ENCODE measurements at regions not wholly inside any gene's neighbourhood (a gene's known extent, or its start where the extent isn't known, plus 50 kb on each side); places are given as distances from the start of the nearest gene placed in this dataset.

- intact Hi-C loops (cut with DNase I) = no loop called here
- no peak for DNase-seq (ENCODE audit: low spot score)
These were observed 163.0 kb upstream of the PELI2 start for GRCh38 chr14:55955175-55955574.

GRCh38 chr14:55957950-55958349, 160.3 kb upstream of the PELI2 start:
- DNase-seq (ENCODE audit: low spot score) = no peak
- intact Hi-C loops (cut with DNase I) = no loop called here

GRCh38 chr14:55963295-55963694, 154.9 kb upstream of the PELI2 start:
- no peak for DNase-seq (ENCODE audit: low spot score)
- intact Hi-C loops (cut with DNase I) = no loop called here

- intact Hi-C loops (cut with DNase I) = no loop called here
These were observed 154.1 kb upstream of the PELI2 start for GRCh38 chr14:55964091-55964490.

GRCh38 chr14:55964821-55965220, 153.4 kb upstream of the PELI2 start:
- DNase-seq (ENCODE audit: low spot score) = no peak
- intact Hi-C loops (cut with DNase I) = no loop called here

More at GRCh38 chr14:55964091-55964490, 154.1 kb upstream of the PELI2 start:
- no peak for DNase-seq (ENCODE audit: low spot score)

- intact Hi-C loops (cut with DNase I) = no loop called here
- DNase-seq (ENCODE audit: low spot score) = no peak
These were observed 152.4 kb upstream of the PELI2 start for GRCh38 chr14:55965851-55966250.

- intact Hi-C loops (cut with DNase I) = no loop called here
- no peak for DNase-seq (ENCODE audit: low spot score)
These were observed 149.5 kb upstream of the PELI2 start for GRCh38 chr14:55968741-55969140.

GRCh38 chr14:55973285-55973800, 144.9 kb upstream of the PELI2 start:
- intact Hi-C loops (cut with DNase I) = no loop called here
- DNase-seq (ENCODE audit: low spot score) = no peak

- no peak for DNase-seq (ENCODE audit: low spot score)
- intact Hi-C loops (cut with DNase I) = no loop called here
These were observed 144.1 kb upstream of the PELI2 start for GRCh38 chr14:55973911-55974630.

- DNase-seq (ENCODE audit: low spot score) = no peak
- intact Hi-C loops (cut with DNase I) = no loop called here
These were observed 142.8 kb upstream of the PELI2 start for GRCh38 chr14:55975281-55975910.

GRCh38 chr14:55976219-55976618, 142.0 kb upstream of the PELI2 start:
- intact Hi-C loops (cut with DNase I) = no loop called here
- no peak for DNase-seq (ENCODE audit: low spot score)

- intact Hi-C loops (cut with DNase I) = no loop called here
- no peak for DNase-seq (ENCODE audit: low spot score)
These were observed 141.6 kb upstream of the PELI2 start for GRCh38 chr14:55976655-55977054.

GRCh38 chr14:55977392-55978150, 140.6 kb upstream of the PELI2 start:
- no peak for DNase-seq (ENCODE audit: low spot score)
- intact Hi-C loops (cut with DNase I) = no loop called here

- intact Hi-C loops (cut with DNase I) = no loop called here
- no peak for DNase-seq (ENCODE audit: low spot score)
These were observed 139.1 kb upstream of the PELI2 start for GRCh38 chr14:55979096-55979495.

GRCh38 chr14:55979781-55980180, 138.4 kb upstream of the PELI2 start:
- no peak for DNase-seq (ENCODE audit: low spot score)
- intact Hi-C loops (cut with DNase I) = no loop called here

GRCh38 chr14:55980970-55981369, 137.2 kb upstream of the PELI2 start:
- intact Hi-C loops (cut with DNase I) = no loop called here
- no peak for DNase-seq (ENCODE audit: low spot score)

- intact Hi-C loops (cut with DNase I) = no loop called here
- no peak for DNase-seq (ENCODE audit: low spot score)
These were observed 132.1 kb upstream of the PELI2 start for GRCh38 chr14:55986069-55986468.

- intact Hi-C loops (cut with DNase I) = no loop called here
- DNase-seq (ENCODE audit: low spot score) = no peak
These were observed 117.4 kb upstream of the PELI2 start for GRCh38 chr14:56000846-56001245.

GRCh38 chr14:56002342-56002741, 115.9 kb upstream of the PELI2 start:
- DNase-seq (ENCODE audit: low spot score) = no peak
- intact Hi-C loops (cut with DNase I) = no loop called here

- intact Hi-C loops (cut with DNase I) = no loop called here
- DNase-seq (ENCODE audit: low spot score) = no peak
These were observed 115.2 kb upstream of the PELI2 start for GRCh38 chr14:56002876-56003625.
